ENCODE measurements at regions not wholly inside any gene's neighbourhood (a gene's known extent, or its start where the extent isn't known, plus 50 kb on each side); places are given as distances from the start of the nearest gene placed in this dataset.

- no peak for TF ChIP-seq CTCF (IDR thresholded peaks at IDR 0.05; ENCODE audit: low read depth, low read length, missing input control)
- TF ChIP-seq MAX (IDR thresholded peaks at IDR 0.05) = no peak
- no peak for TF ChIP-seq YY1 (IDR thresholded peaks at IDR 0.05)
- TF ChIP-seq EGR1 (IDR thresholded peaks at IDR 0.05; ENCODE audit: low read depth in 2 of 2) = no peak
These were observed 245.8 kb downstream of the ZEB2 start for GRCh38 chr2:144274131-144274530.
